ENCODE measurements at regions not wholly inside any gene's neighbourhood (a gene's known extent, or its start where the extent isn't known, plus 50 kb on each side); places are given as distances from the start of the nearest gene placed in this dataset.

- Histone ChIP-seq H3K27me3 (ENCODE audit: insufficient read depth, low read depth, low read length) (no peaks in the 10 kb centered on the region), H3K9ac (ENCODE audit: low read length) (no peak overlapping the region), H3K9me2 (ENCODE audit: insufficient read depth, low read length) (no peaks in the 10 kb centered on the region), H2AFZ (ENCODE audit: low read depth, low read length) (no peak overlapping the region), H3K9me3 (ENCODE audit: low read length) (no peaks in the 10 kb centered on the region), H3K36me3 (ENCODE audit: insufficient read depth, low read length) (no peaks in the 10 kb centered on the region), H3K79me2 (replicated peaks; ENCODE audit: insufficient read depth, low read length) (no peaks in the 10 kb centered on the region), H3K4me2 (ENCODE audit: low read length) (no peak overlapping the region), H4K20me1 (ENCODE audit: insufficient read depth) (no peaks in the 10 kb centered on the region), H3K27ac (ENCODE audit: low read length) (no peak overlapping the region), H3F3A (ENCODE audit: insufficient read depth, low read length, poor library complexity, severe bottlenecking) (no peaks in the 10 kb centered on the region), H3K4me3 (ENCODE audit: low read length) (no peak overlapping the region)
- TF ChIP-seq POLR2AphosphoS5 (IDR thresholded peaks at IDR 0.05): no peak
- no peak for TF ChIP-seq EP300 (conservative IDR thresholded peaks at IDR 0.05; ENCODE audit: poor library complexity, severe bottlenecking)
- no peak for TF ChIP-seq RAD21 (conservative IDR thresholded peaks at IDR 0.05)
- TF ChIP-seq, protein P1, sequence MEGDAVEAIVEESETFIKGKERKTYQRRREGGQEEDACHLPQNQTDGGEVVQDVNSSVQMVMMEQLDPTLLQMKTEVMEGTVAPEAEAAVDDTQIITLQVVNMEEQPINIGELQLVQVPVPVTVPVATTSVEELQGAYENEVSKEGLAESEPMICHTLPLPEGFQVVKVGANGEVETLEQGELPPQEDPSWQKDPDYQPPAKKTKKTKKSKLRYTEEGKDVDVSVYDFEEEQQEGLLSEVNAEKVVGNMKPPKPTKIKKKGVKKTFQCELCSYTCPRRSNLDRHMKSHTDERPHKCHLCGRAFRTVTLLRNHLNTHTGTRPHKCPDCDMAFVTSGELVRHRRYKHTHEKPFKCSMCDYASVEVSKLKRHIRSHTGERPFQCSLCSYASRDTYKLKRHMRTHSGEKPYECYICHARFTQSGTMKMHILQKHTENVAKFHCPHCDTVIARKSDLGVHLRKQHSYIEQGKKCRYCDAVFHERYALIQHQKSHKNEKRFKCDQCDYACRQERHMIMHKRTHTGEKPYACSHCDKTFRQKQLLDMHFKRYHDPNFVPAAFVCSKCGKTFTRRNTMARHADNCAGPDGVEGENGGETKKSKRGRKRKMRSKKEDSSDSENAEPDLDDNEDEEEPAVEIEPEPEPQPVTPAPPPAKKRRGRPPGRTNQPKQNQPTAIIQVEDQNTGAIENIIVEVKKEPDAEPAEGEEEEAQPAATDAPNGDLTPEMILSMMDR (IDR thresholded peaks at IDR 0.05; ENCODE audit: poor library complexity, severe bottlenecking): no peak
- no peak for TF ChIP-seq EZH2 (IDR thresholded peaks at IDR 0.05; ENCODE audit: borderline replicate concordance, insufficient read depth, low read length, poor library complexity, severe bottlenecking)
- no peak for TF ChIP-seq TAF1 (IDR thresholded peaks at IDR 0.05; ENCODE audit: low read depth)
- TF ChIP-seq, protein P2, sequence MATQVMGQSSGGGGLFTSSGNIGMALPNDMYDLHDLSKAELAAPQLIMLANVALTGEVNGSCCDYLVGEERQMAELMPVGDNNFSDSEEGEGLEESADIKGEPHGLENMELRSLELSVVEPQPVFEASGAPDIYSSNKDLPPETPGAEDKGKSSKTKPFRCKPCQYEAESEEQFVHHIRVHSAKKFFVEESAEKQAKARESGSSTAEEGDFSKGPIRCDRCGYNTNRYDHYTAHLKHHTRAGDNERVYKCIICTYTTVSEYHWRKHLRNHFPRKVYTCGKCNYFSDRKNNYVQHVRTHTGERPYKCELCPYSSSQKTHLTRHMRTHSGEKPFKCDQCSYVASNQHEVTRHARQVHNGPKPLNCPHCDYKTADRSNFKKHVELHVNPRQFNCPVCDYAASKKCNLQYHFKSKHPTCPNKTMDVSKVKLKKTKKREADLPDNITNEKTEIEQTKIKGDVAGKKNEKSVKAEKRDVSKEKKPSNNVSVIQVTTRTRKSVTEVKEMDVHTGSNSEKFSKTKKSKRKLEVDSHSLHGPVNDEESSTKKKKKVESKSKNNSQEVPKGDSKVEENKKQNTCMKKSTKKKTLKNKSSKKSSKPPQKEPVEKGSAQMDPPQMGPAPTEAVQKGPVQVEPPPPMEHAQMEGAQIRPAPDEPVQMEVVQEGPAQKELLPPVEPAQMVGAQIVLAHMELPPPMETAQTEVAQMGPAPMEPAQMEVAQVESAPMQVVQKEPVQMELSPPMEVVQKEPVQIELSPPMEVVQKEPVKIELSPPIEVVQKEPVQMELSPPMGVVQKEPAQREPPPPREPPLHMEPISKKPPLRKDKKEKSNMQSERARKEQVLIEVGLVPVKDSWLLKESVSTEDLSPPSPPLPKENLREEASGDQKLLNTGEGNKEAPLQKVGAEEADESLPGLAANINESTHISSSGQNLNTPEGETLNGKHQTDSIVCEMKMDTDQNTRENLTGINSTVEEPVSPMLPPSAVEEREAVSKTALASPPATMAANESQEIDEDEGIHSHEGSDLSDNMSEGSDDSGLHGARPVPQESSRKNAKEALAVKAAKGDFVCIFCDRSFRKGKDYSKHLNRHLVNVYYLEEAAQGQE (IDR thresholded peaks at IDR 0.05; ENCODE audit: borderline replicate concordance): no peak
- TF ChIP-seq SMC3 (conservative IDR thresholded peaks at IDR 0.05; ENCODE audit: poor library complexity): no peak
- no peak for TF ChIP-seq MXI1 (conservative IDR thresholded peaks at IDR 0.05; ENCODE audit: poor library complexity, severe bottlenecking)
Measured at GRCh38 chr3:145857956-145858355, 303.0 kb downstream of the PLOD2 start.

DNA sequence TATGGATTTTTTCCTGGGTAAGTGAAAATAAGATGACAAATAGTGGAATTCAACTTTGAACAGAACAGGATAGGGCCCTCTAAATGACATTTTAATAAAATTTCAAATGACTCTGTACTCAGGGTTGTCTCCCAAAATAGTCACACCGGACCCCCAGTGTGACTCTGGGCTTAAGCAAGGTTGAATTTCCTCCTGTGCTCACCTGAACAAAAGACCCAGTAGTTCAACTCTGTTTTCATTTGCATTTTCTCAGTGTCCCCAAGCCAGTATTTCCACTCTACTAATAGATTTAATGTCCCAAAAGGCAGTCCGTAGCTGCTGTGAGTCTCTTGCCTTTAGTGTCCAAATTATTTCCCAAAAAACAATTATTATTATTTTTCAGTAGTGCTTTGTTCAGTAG, 296.6 kb downstream of the PLOD2 start:
- no peak for TF ChIP-seq RAD21 (conservative IDR thresholded peaks at IDR 0.05)
- TF ChIP-seq, protein P1 (IDR thresholded peaks at IDR 0.05; ENCODE audit: poor library complexity, severe bottlenecking): no peak
- no peak for TF ChIP-seq TAF1 (IDR thresholded peaks at IDR 0.05; ENCODE audit: low read depth)
- TF ChIP-seq EZH2 (IDR thresholded peaks at IDR 0.05; ENCODE audit: borderline replicate concordance, insufficient read depth, low read length, poor library complexity, severe bottlenecking): no peak
- no peak for TF ChIP-seq SMC3 (conservative IDR thresholded peaks at IDR 0.05; ENCODE audit: poor library complexity)
- TF ChIP-seq EP300 (conservative IDR thresholded peaks at IDR 0.05; ENCODE audit: poor library complexity, severe bottlenecking): no peak
- TF ChIP-seq MXI1 (conservative IDR thresholded peaks at IDR 0.05; ENCODE audit: poor library complexity, severe bottlenecking): no peak
- no peak for TF ChIP-seq POLR2AphosphoS5 (IDR thresholded peaks at IDR 0.05)
- TF ChIP-seq, protein P2 (IDR thresholded peaks at IDR 0.05; ENCODE audit: borderline replicate concordance): no peak
- Histone ChIP-seq H3K79me2 (replicated peaks; ENCODE audit: insufficient read depth, low read length) (no peaks in the 10 kb centered on the region), H2AFZ (ENCODE audit: low read depth, low read length) (no peak overlapping the region), H3K27ac (ENCODE audit: low read length) (no peak overlapping the region), H3F3A (ENCODE audit: insufficient read depth, low read length, poor library complexity, severe bottlenecking) (no peaks in the 10 kb centered on the region), H3K36me3 (ENCODE audit: insufficient read depth, low read length) (no peaks in the 10 kb centered on the region), H4K20me1 (ENCODE audit: insufficient read depth) (no peaks in the 10 kb centered on the region), H3K9me3 (ENCODE audit: low read length) (no peaks in the 10 kb centered on the region), H3K4me3 (ENCODE audit: low read length) (no peak overlapping the region), H3K27me3 (ENCODE audit: insufficient read depth, low read depth, low read length) (no peaks in the 10 kb centered on the region), H3K9ac (ENCODE audit: low read length) (no peak overlapping the region), H3K9me2 (ENCODE audit: insufficient read depth, low read length) (no peaks in the 10 kb centered on the region), H3K4me2 (ENCODE audit: low read length) (no peak overlapping the region)
